GM15510 (cell line): ENCODE measurements at regions not wholly inside any gene's neighbourhood (a gene's known extent, or its start where the extent isn't known, plus 50 kb on each side); places are given as distances from the start of the nearest gene placed in this dataset.

Experiments used
- POLR2A ChIP-seq: IDR thresholded peaks from 3 replicates; pipeline ENCODE4 v1.6.1; 2011; ENCODE audit warnings: borderline replicate concordance; ENCODE audit not compliant: insufficient read length; ENCODE audit errors: extremely low read depth

GRCh38 chr6:43978473-43979346 lies 148.5 kb downstream of the MRPL14 start:
- no peak for TF ChIP-seq POLR2A

GRCh38 chr6:43977404-43978111 lies 149.7 kb downstream of the MRPL14 start:
- TF ChIP-seq POLR2A: no peak

GRCh38 chr6:43976706-43977403 lies 150.4 kb downstream of the MRPL14 start:
- TF ChIP-seq POLR2A: no peak

- no peak for TF ChIP-seq POLR2A
Observed at GRCh38 chr6:43974643-43975230, 152.5 kb downstream of the MRPL14 start.

GRCh38 chr6:43973357-43973756 lies 153.9 kb downstream of the MRPL14 start:
- TF ChIP-seq POLR2A: no peak

GRCh38 chr6:43972913-43973300 lies 154.3 kb downstream of the MRPL14 start:
- no peak for TF ChIP-seq POLR2A

GRCh38 chr6:43972179-43972912 lies 154.9 kb downstream of the MRPL14 start:
- TF ChIP-seq POLR2A: no peak

- TF ChIP-seq POLR2A: no peak
Observed at GRCh38 chr6:43971776-43972126, 155.5 kb downstream of the MRPL14 start.

GRCh38 chr6:43970913-43971775 lies 156.1 kb downstream of the MRPL14 start:
- TF ChIP-seq POLR2A: no peak

- no peak for TF ChIP-seq POLR2A
Observed at GRCh38 chr6:43970068-43970912, 157.0 kb downstream of the MRPL14 start.

- no peak for TF ChIP-seq POLR2A
Observed at GRCh38 chr6:43969158-43969981, 157.9 kb downstream of the MRPL14 start.

GRCh38 chr6:43968110-43968965 lies 158.9 kb downstream of the MRPL14 start:
- TF ChIP-seq POLR2A: no peak

- no peak for TF ChIP-seq POLR2A
Observed at GRCh38 chr6:43967719-43968091, 159.5 kb downstream of the MRPL14 start.
